ENCODE measurements at regions not wholly inside any gene's neighbourhood (a gene's known extent, or its start where the extent isn't known, plus 50 kb on each side); places are given as distances from the start of the nearest gene placed in this dataset.

DNA sequence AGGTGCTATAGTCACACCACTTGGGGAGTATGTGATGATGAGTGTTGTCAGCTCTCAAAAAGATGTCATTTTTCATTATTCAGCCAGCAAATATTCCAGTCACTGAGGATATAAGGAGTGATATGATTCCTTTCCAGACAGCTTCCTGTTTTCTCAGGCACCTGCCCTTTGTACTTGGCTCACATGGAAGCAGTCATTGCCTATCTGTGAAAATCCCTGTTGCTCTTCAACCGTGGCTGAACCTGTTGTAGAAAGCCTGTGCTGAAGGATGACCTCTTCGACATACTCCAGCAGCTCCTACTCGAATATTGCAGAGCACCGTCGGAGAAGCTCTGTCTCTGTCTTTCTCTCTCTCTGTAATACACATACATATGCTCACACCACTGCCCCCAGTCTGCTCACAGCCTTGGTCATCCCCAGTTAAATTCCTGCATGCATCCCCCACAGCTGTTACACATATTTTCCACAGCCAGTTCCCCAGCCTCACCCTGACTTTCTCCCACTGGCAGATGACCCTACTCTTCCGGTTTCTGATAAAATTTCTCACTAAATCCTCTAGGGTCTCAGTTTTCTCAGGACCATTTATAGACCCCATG is 204.2 kb upstream of the ARGLU1 start:
- Histone ChIP-seq H3K4me3 (replicated peaks in 1 of 2; ENCODE audit: low read depth in 1 of 2, low read length in 2 of 2) (no peak overlapping the region), H3K36me3 (ENCODE audit: control insufficient read depth in 1 of 2, insufficient read depth in 2 of 2, low read length in 2 of 2) (no peaks in the 10 kb centered on the region), H3K27me3 (ENCODE audit: insufficient read depth, low read length) (no peaks in the 10 kb centered on the region), H4K20me1 (ENCODE audit: insufficient read depth) (no peaks in the 10 kb centered on the region), H3K4me2 (ENCODE audit: low read length) (no peak overlapping the region), H3K79me2 (ENCODE audit: insufficient read depth, low read length) (no peaks in the 10 kb centered on the region), H3K27ac (ENCODE audit: low read depth, low read length) (no peak overlapping the region), H2AFZ (ENCODE audit: low read depth, low read length, poor library complexity, severe bottlenecking) (no peak overlapping the region), H3K4me1 (ENCODE audit: control insufficient read depth in 1 of 2, insufficient read depth in 2 of 2, low read length in 2 of 2) (no peaks in the 10 kb centered on the region), H3K9me3 (ENCODE audit: control insufficient read depth in 1 of 2, insufficient read depth in 1 of 2, low read depth in 1 of 2, low read length in 2 of 2) (0 out of 4 replicates have a peak, but pooled peaks cover 0 to 4% of the 10 kb centered on the region in 2 experiments), H3K9ac (ENCODE audit: low read length) (no peak overlapping the region), H3K9me2 (ENCODE audit: insufficient read depth) (no peaks in the 10 kb centered on the region)
- intact Hi-C loops (cut with micrococcal nuclease) = no loop called here
- no peak for ATAC-seq
- ChIA-PET POLR2A (no interaction called here), CTCF (no interaction called here), RAD21 (ENCODE audit: low non-redundant PET in 1 of 2, low total read pairs in 2 of 2, uncharacterized antibody in 2 of 2, unreplicated experiment in 2 of 2) (interaction anchor here in 1 of 2 experiments (0.5 kb wide), 1 partner anchor 904 kb away, joined by 3 read pairs; no protein-coding TSS in a partner anchor)
- DNase-seq (ENCODE audit: low read depth, low spot score) = no peak
- TF ChIP-seq SIN3A (IDR thresholded peaks at IDR 0.05; ENCODE audit: low read depth) = no peak
- no peak for TF ChIP-seq SRF (IDR thresholded peaks at IDR 0.05; ENCODE audit: low read depth)
- TF ChIP-seq, protein P1, sequence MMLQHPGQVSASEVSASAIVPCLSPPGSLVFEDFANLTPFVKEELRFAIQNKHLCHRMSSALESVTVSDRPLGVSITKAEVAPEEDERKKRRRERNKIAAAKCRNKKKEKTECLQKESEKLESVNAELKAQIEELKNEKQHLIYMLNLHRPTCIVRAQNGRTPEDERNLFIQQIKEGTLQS (IDR thresholded peaks at IDR 0.05) = no peak
- no peak for TF ChIP-seq SP1 (IDR thresholded peaks at IDR 0.05; ENCODE audit: low read depth)
- TF ChIP-seq, protein P2, sequence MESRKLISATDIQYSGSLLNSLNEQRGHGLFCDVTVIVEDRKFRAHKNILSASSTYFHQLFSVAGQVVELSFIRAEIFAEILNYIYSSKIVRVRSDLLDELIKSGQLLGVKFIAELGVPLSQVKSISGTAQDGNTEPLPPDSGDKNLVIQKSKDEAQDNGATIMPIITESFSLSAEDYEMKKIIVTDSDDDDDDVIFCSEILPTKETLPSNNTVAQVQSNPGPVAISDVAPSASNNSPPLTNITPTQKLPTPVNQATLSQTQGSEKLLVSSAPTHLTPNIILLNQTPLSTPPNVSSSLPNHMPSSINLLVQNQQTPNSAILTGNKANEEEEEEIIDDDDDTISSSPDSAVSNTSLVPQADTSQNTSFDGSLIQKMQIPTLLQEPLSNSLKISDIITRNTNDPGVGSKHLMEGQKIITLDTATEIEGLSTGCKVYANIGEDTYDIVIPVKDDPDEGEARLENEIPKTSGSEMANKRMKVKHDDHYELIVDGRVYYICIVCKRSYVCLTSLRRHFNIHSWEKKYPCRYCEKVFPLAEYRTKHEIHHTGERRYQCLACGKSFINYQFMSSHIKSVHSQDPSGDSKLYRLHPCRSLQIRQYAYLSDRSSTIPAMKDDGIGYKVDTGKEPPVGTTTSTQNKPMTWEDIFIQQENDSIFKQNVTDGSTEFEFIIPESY (IDR thresholded peaks at IDR 0.05; ENCODE audit: extremely low read depth, insufficient replicate concordance, low read length) = no peak
- TF ChIP-seq CEBPB (IDR thresholded peaks at IDR 0.05; ENCODE audit: low read depth) = no peak
- no peak for TF ChIP-seq ELF1 (IDR thresholded peaks at IDR 0.05; ENCODE audit: borderline replicate concordance, low read depth)
- TF ChIP-seq EZH2 (IDR thresholded peaks at IDR 0.05) = no peak
- no peak for TF ChIP-seq JUND (IDR thresholded peaks at IDR 0.05)
- no peak for TF ChIP-seq EGR1 (IDR thresholded peaks at IDR 0.05; ENCODE audit: low read depth)
- TF ChIP-seq YY1 (IDR thresholded peaks at IDR 0.05; ENCODE audit: extremely low read depth, insufficient replicate concordance, low read depth, low read length) = no peak
- TF ChIP-seq, protein P3, sequence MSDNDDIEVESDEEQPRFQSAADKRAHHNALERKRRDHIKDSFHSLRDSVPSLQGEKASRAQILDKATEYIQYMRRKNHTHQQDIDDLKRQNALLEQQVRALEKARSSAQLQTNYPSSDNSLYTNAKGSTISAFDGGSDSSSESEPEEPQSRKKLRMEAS (IDR thresholded peaks at IDR 0.05) = no peak
- TF ChIP-seq CBX3 (IDR thresholded peaks at IDR 0.05; ENCODE audit: low read depth) = no peak
- no peak for TF ChIP-seq POLR2AphosphoS5 (IDR thresholded peaks at IDR 0.05; ENCODE audit: low read depth, low read length)
- no peak for TF ChIP-seq POLR2A (IDR thresholded peaks at IDR 0.05; ENCODE audit: borderline replicate concordance, extremely low read depth, insufficient read depth, insufficient read length)
- no TSS peak for BruUV-seq (replicated peaks)
